ENCODE measurements at regions not wholly inside any gene's neighbourhood (a gene's known extent, or its start where the extent isn't known, plus 50 kb on each side); places are given as distances from the start of the nearest gene placed in this dataset.

GRCh38 chr9:117564839-117565238 is 139.4 kb upstream of the TLR4 start:
- TF ChIP-seq CTCF (optimal IDR thresholded peaks at IDR 0.05 in 1 of 3, IDR thresholded peaks at IDR 0.05 in 1 of 3, conservative IDR thresholded peaks at IDR 0.05 in 1 of 3; ENCODE audit: extremely low read depth in 1 of 3, insufficient read depth in 2 of 3, low read length in 3 of 3) (no peak), EZH2 (IDR thresholded peaks at IDR 0.05; ENCODE audit: low read length) (no peak)

All from keratinocyte (primary cell).